AG08395 (cell line): ENCODE measurements at regions not wholly inside any gene's neighbourhood (a gene's known extent, or its start where the extent isn't known, plus 50 kb on each side); places are given as distances from the start of the nearest gene placed in this dataset.

Source experiments
- DNase-seq: peaks from one replicate; pipeline ENCODE4 v3.0.0; 2012; ENCODE audit warnings: mixed read lengths, low spot score

GRCh38 chr5:77569409-77569808, 69.1 kb downstream of the OTP start:
- DNase-seq = no peak

GRCh38 chr5:77568555-77568954, 70.0 kb downstream of the OTP start:
- DNase-seq = no peak

GRCh38 chr5:77568082-77568481, 70.4 kb downstream of the OTP start:
- no peak for DNase-seq

GRCh38 chr5:77563475-77563874, 71.4 kb upstream of the WDR41 start:
- DNase-seq = no peak

GRCh38 chr5:77561965-77562364, 69.8 kb upstream of the WDR41 start:
- DNase-seq = no peak

- DNase-seq = peak; percentile 32
Measured at GRCh38 chr5:77560677-77561263, 68.7 kb upstream of the WDR41 start.

GRCh38 chr5:77558266-77558665, 66.2 kb upstream of the WDR41 start:
- DNase-seq = no peak

GRCh38 chr5:77550406-77550805, 58.3 kb upstream of the WDR41 start:
- no peak for DNase-seq

- DNase-seq = no peak
Measured at GRCh38 chr5:77545285-77545684, 53.2 kb upstream of the WDR41 start.
